CD4-positive, alpha-beta T cell (primary cell): ENCODE measurements at regions not wholly inside any gene's neighbourhood (a gene's known extent, or its start where the extent isn't known, plus 50 kb on each side); places are given as distances from the start of the nearest gene placed in this dataset.

Experiments
- ATAC-seq: fragments of 200-7000 bp; cut with Tn5 transposase; one replicate; pipeline ENCODE4 v1.10.0; 2022; ENCODE audit warnings: mild to moderate bottlenecking; ENCODE audit not compliant: poor library complexity
- CTCF ChIA-PET: fragments of 350-600 bp; sonication (Branson Sonifier 250); formaldehyde crosslinking; loops from one replicate; lab custom pipeline; 2021; ENCODE audit warnings: antibody characterized with exemption, inconsistent platforms; lab: Charles Lee
- POLR2A ChIA-PET: fragments of 350-600 bp; sonication (Branson Sonifier 250); formaldehyde crosslinking; loops from one replicate; lab custom pipeline; 2021; ENCODE audit warnings: antibody characterized with exemption, inconsistent platforms; lab: Charles Lee
- DNase-seq, 14 experiments: peaks; one replicate each; pipeline ENCODE4 v3.0.0-alpha.2; 2013 to 2020; ENCODE audit warnings: mixed read lengths in 2 of 14
- H3K27ac ChIP-seq, 2 donors: one replicate each; pipeline versions ENCODE4 v1.5.1 to v1.7.0; 2013; ENCODE audit warnings: low read length in 2 of 2, low read depth in 1 of 2, mild to moderate bottlenecking in 1 of 2
- H3K27me3 ChIP-seq, 2 experiments: 1 replicate in 1 of 2; 2 replicates in 1 of 2; pipeline versions ENCODE4 v1.6.1 to v1.7.0; 2013; ENCODE audit warnings: low read length in 2 of 2, control low read depth in 1 of 2, mild to moderate bottlenecking in 1 of 2, moderate library complexity in 1 of 2; ENCODE audit not compliant: insufficient read depth in 2 of 2, control insufficient read depth in 1 of 2
- H3K36me3 ChIP-seq: one replicate; pipeline ENCODE4 v1.6.1; 2013; ENCODE audit warnings: low read length, control low read depth; ENCODE audit not compliant: insufficient read depth
- H3K4me1 ChIP-seq: one replicate; pipeline ENCODE4 v1.6.1; 2013; ENCODE audit warnings: low read length, control low read depth; ENCODE audit not compliant: insufficient read depth
- H3K4me3 ChIP-seq: one replicate; pipeline ENCODE4 v1.5.1; 2013; ENCODE audit warnings: mild to moderate bottlenecking, low read length, moderate library complexity
- H3K9me3 ChIP-seq, 2 experiments: 1 replicate in 1 of 2; 2 replicates in 1 of 2; pipeline versions ENCODE4 v1.6.1 to v1.7.0; 2013; ENCODE audit warnings: low read length in 2 of 2, mild to moderate bottlenecking in 2 of 2, control low read depth in 1 of 2, moderate library complexity in 1 of 2; ENCODE audit not compliant: control insufficient read depth in 1 of 2, insufficient read depth in 1 of 2
- H3K27ac Mint-ChIP-seq: one replicate; pipeline ENCODE4 v1.8.0; 2020; ENCODE audit warnings: mixed read lengths
- H3K27me3 Mint-ChIP-seq: one replicate; pipeline ENCODE4 v1.8.0; 2021; ENCODE audit warnings: mixed read lengths
- H3K36me3 Mint-ChIP-seq: one replicate; pipeline ENCODE4 v1.8.0; 2021; ENCODE audit warnings: low read depth, mixed read lengths
- H3K4me1 Mint-ChIP-seq: one replicate; pipeline ENCODE4 v1.8.0; 2021; ENCODE audit warnings: low read depth, mixed read lengths
- H3K4me3 Mint-ChIP-seq: one replicate; pipeline ENCODE4 v1.8.0; 2020; ENCODE audit warnings: mild to moderate bottlenecking, mixed read lengths
- H3K9me3 Mint-ChIP-seq: one replicate; pipeline ENCODE4 v1.8.0; 2020; ENCODE audit warnings: mixed read lengths
- intact Hi-C, 2 experiments: fragments of 100-400 bp; cut with DNase I in 1 of 2; cut with micrococcal nuclease in 1 of 2; formaldehyde crosslinking; loops; one replicate each; pipeline versions ENCODE4 v1.15.1 to v1.9.0; 2023 to 2025; cut with DNase I, micrococcal nuclease
- TF ChIP-seq, protein P1 (sequence below): fragments of 200-600 bp; IDR thresholded peaks from one replicate; pipeline ENCODE4 v1.8.0; 2022; ENCODE audit warnings: antibody characterized with exemption, mild to moderate bottlenecking

GRCh38 chr1:171418546-171418945, 66.8 kb upstream of the PRRC2C start:
- ATAC-seq, result no peak
- Mint-ChIP-seq H3K4me3 (no peak overlapping the region), H3K36me3 (no peaks in the 10 kb centered on the region), H3K4me1 (peaks cover 26% of the 10 kb centered on the region), H3K27ac (no peak overlapping the region), H3K27me3 (no peaks in the 10 kb centered on the region), H3K9me3 (no peaks in the 10 kb centered on the region)
- H3K27me3 ChIP-seq, result no peaks in the 10 kb centered on the region
- H3K36me3 ChIP-seq, result no peaks in the 10 kb centered on the region
- no peak for DNase-seq
- H3K4me1 ChIP-seq, result peaks cover 13% of the 10 kb centered on the region
- intact Hi-C loops, result no loop called here
- H3K27ac ChIP-seq, result no peak overlapping the region
- CTCF ChIA-PET, result no interaction called here
- H3K4me3 ChIP-seq, result no peak overlapping the region
- no peaks in the 10 kb centered on the region for H3K9me3 ChIP-seq
- POLR2A ChIA-PET, result no interaction called here
- TF ChIP-seq, protein P1, sequence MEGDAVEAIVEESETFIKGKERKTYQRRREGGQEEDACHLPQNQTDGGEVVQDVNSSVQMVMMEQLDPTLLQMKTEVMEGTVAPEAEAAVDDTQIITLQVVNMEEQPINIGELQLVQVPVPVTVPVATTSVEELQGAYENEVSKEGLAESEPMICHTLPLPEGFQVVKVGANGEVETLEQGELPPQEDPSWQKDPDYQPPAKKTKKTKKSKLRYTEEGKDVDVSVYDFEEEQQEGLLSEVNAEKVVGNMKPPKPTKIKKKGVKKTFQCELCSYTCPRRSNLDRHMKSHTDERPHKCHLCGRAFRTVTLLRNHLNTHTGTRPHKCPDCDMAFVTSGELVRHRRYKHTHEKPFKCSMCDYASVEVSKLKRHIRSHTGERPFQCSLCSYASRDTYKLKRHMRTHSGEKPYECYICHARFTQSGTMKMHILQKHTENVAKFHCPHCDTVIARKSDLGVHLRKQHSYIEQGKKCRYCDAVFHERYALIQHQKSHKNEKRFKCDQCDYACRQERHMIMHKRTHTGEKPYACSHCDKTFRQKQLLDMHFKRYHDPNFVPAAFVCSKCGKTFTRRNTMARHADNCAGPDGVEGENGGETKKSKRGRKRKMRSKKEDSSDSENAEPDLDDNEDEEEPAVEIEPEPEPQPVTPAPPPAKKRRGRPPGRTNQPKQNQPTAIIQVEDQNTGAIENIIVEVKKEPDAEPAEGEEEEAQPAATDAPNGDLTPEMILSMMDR, result no peak

GRCh38 chr1:171420810-171421209, 64.5 kb upstream of the PRRC2C start:
- intact Hi-C loops, result no loop called here
- Histone ChIP-seq H3K27me3 (no peaks in the 10 kb centered on the region), H3K4me3 (no peak overlapping the region), H3K4me1 (peaks cover 13% of the 10 kb centered on the region), H3K36me3 (no peaks in the 10 kb centered on the region), H3K9me3 (no peaks in the 10 kb centered on the region), H3K27ac (peak overlapping the region in 1 of 2 donors; percentile 63)
- H3K27me3 Mint-ChIP-seq, result no peaks in the 10 kb centered on the region
- peak in 3 of 14 experiments; percentile 16 to 48 (median 28) for DNase-seq
- H3K27ac Mint-ChIP-seq, result peak overlapping the region; percentile 59
- TF ChIP-seq, protein P1, result no peak
- POLR2A ChIA-PET, result interaction anchor here (2.0 kb wide), 1 partner anchor 65 kb away, joined by 11 read pairs; the partner anchor contains the start of gene PRRC2C
- ATAC-seq, result peak; percentile 68
- H3K36me3 Mint-ChIP-seq, result no peaks in the 10 kb centered on the region
- H3K4me3 Mint-ChIP-seq, result peak overlapping the region; percentile 64
- CTCF ChIA-PET, result interaction anchor here (0.6 kb wide), 1 partner anchor 321 kb away, joined by 4 read pairs; no protein-coding TSS in a partner anchor
- H3K9me3 Mint-ChIP-seq, result no peaks in the 10 kb centered on the region
- peaks cover 26% of the 10 kb centered on the region for H3K4me1 Mint-ChIP-seq

DNA sequence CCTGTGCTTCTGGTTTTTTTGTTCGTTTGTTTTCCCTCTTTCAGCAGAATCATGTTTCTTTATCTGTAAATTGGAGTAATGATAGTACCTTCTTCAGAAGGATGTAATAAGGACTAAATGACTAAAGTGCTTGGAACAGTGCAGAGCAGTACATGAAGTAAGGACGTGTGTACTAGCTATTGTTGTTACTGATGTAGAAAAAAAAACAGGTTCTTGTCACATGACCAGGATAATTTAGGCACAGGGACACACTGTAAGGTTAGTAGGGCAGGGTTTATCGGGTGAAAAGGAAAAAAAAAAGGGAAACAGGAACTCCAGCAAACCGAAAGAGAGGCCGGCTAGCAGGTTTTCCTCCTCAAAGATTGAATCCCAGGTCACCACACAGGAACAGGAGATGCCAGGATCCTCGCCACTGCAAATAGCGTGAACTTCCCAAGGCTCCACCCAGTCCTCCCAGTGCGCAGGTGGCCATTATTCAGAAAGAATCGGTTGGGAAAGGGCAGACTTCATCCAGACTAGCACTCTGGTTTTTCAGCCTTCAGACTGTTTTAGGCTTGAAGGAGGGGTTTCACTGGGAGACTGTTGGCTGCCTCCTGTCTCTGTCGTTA, 63.8 kb upstream of the PRRC2C start:
- Mint-ChIP-seq H3K4me3 (no peak overlapping the region), H3K27ac (peak overlapping the region; percentile 59), H3K36me3 (no peaks in the 10 kb centered on the region), H3K9me3 (no peaks in the 10 kb centered on the region), H3K4me1 (peaks cover 26% of the 10 kb centered on the region), H3K27me3 (no peaks in the 10 kb centered on the region)
- H3K27me3 ChIP-seq, result no peaks in the 10 kb centered on the region
- no peaks in the 10 kb centered on the region for H3K36me3 ChIP-seq
- no peak overlapping the region for H3K27ac ChIP-seq
- POLR2A ChIA-PET, result interaction anchor here (2.0 kb wide), 1 partner anchor 64 kb away, joined by 11 read pairs; the partner anchor contains the start of gene PRRC2C
- H3K9me3 ChIP-seq, result no peaks in the 10 kb centered on the region
- intact Hi-C loops, result no loop called here
- CTCF ChIA-PET, result interaction anchor here (0.6 kb wide), 1 partner anchor 322 kb away, joined by 4 read pairs; no protein-coding TSS in a partner anchor
- DNase-seq (no peak), ATAC-seq (no peak)
- H3K4me1 ChIP-seq, result peaks cover 13% of the 10 kb centered on the region
- H3K4me3 ChIP-seq, result no peak overlapping the region
- TF ChIP-seq, protein P1, result no peak
